CD4-positive, CD25-positive, alpha-beta regulatory T cell (primary cell): ENCODE measurements at regions not wholly inside any gene's neighbourhood (a gene's known extent, or its start where the extent isn't known, plus 50 kb on each side); places are given as distances from the start of the nearest gene placed in this dataset.

Experiments used
- ATAC-seq, 2 donors: fragments of 150-1000 bp; cut with Tn5 transposase; one replicate each; pipeline ENCODE4 v1.10.0; 2021; ENCODE audit warnings: low read depth in 2 of 2, moderate number of reproducible peaks in 2 of 2, moderate library complexity in 1 of 2
- DNase-seq, 3 donors: peaks; one replicate each; pipeline versions ENCODE4 v3.0.0 to v3.0.0-alpha.2; 2012 to 2022; ENCODE audit warnings: mixed read lengths in 1 of 3
- H3K27ac ChIP-seq: one replicate; pipeline ENCODE4 v1.7.0; 2013; ENCODE audit warnings: mild to moderate bottlenecking, low read length; ENCODE audit not compliant: insufficient read depth, poor library complexity, severe bottlenecking
- H3K27me3 ChIP-seq: one replicate; pipeline ENCODE4 v1.7.0; 2013; ENCODE audit warnings: low read length; ENCODE audit not compliant: control insufficient read depth, insufficient read depth
- H3K36me3 ChIP-seq: one replicate; pipeline ENCODE4 v1.7.0; 2013; ENCODE audit warnings: mild to moderate bottlenecking, low read length, moderate library complexity; ENCODE audit not compliant: control insufficient read depth, insufficient read depth
- H3K4me1 ChIP-seq: 2 replicates; pipeline ENCODE4 v1.7.0; 2013; ENCODE audit warnings: mild to moderate bottlenecking, low read length; ENCODE audit not compliant: insufficient read depth, control insufficient read depth, poor library complexity, severe bottlenecking
- H3K4me3 ChIP-seq: one replicate; pipeline ENCODE4 v1.7.0; 2013; ENCODE audit warnings: low read depth, mild to moderate bottlenecking, low read length, moderate library complexity
- H3K9me3 ChIP-seq, 2 experiments: 1 replicate in 1 of 2; 2 replicates in 1 of 2; pipeline ENCODE4 v1.7.0; 2013; ENCODE audit warnings: low read length in 2 of 2, mild to moderate bottlenecking in 1 of 2, moderate library complexity in 1 of 2; ENCODE audit not compliant: control insufficient read depth in 2 of 2
- H3K27ac Mint-ChIP-seq, 3 donors: one replicate each; pipeline ENCODE4 v1.8.0; 2020 to 2022; ENCODE audit warnings: mild to moderate bottlenecking in 3 of 3, mixed read lengths in 3 of 3, moderate library complexity in 2 of 3
- H3K27me3 Mint-ChIP-seq: one replicate; pipeline ENCODE4 v1.8.0; 2022; ENCODE audit warnings: mild to moderate bottlenecking, mixed read lengths
- H3K36me3 Mint-ChIP-seq: one replicate; pipeline ENCODE4 v1.8.0; 2020; ENCODE audit warnings: mixed read lengths
- H3K4me1 Mint-ChIP-seq, 4 donors: one replicate each; pipeline ENCODE4 v1.8.0; 2020 to 2022; ENCODE audit warnings: mixed read lengths in 4 of 4, mild to moderate bottlenecking in 1 of 4
- H3K4me3 Mint-ChIP-seq, 4 donors: one replicate each; pipeline ENCODE4 v1.8.0; 2020 to 2022; ENCODE audit warnings: mild to moderate bottlenecking in 4 of 4, mixed read lengths in 4 of 4, moderate library complexity in 3 of 4
- H3K9me3 Mint-ChIP-seq, 7 donors: one replicate each; pipeline ENCODE4 v1.8.0; 2020 to 2022; ENCODE audit warnings: mixed read lengths in 7 of 7, mild to moderate bottlenecking in 3 of 7, moderate library complexity in 2 of 7

- H3K4me3 ChIP-seq, result no peak overlapping the region
- Mint-ChIP-seq H3K4me1 (no peaks in the 10 kb centered on the region), H3K27me3 (no peaks in the 10 kb centered on the region), H3K9me3 (peaks cover 1 to 12% (median 6%) of the 10 kb centered on the region in 7 donors), H3K27ac (no peak overlapping the region), H3K36me3 (no peaks in the 10 kb centered on the region), H3K4me3 (no peak overlapping the region)
- H3K36me3 ChIP-seq, result no peaks in the 10 kb centered on the region
- no peaks in the 10 kb centered on the region for H3K9me3 ChIP-seq
- DNase-seq (no peak), ATAC-seq (no peak)
- no peaks in the 10 kb centered on the region for H3K4me1 ChIP-seq
- no peaks in the 10 kb centered on the region for H3K27me3 ChIP-seq
- no peak overlapping the region for H3K27ac ChIP-seq
These were observed 314.9 kb upstream of the SEMA3A start for GRCh38 chr7:84509522-84509921.

GRCh38 chr7:84508606-84509005 lies 314.0 kb upstream of the SEMA3A start:
- Mint-ChIP-seq H3K27me3 (no peaks in the 10 kb centered on the region), H3K4me1 (no peaks in the 10 kb centered on the region), H3K36me3 (no peaks in the 10 kb centered on the region)

GRCh38 chr7:84507529-84507928 lies 312.9 kb upstream of the SEMA3A start:
- no peaks in the 10 kb centered on the region for H3K36me3 Mint-ChIP-seq
- no peaks in the 10 kb centered on the region for H3K4me1 ChIP-seq
- peaks cover 1 to 13% (median 7%) of the 10 kb centered on the region in 7 donors for H3K9me3 Mint-ChIP-seq
- H3K27me3 Mint-ChIP-seq, result no peaks in the 10 kb centered on the region
- no peak overlapping the region for H3K27ac ChIP-seq
- no peaks in the 10 kb centered on the region for H3K4me1 Mint-ChIP-seq
- H3K9me3 ChIP-seq, result no peaks in the 10 kb centered on the region
- H3K4me3 ChIP-seq, result no peak overlapping the region
- H3K27me3 ChIP-seq, result no peaks in the 10 kb centered on the region
- no peak for ATAC-seq
- H3K27ac Mint-ChIP-seq, result no peak overlapping the region
- no peak for DNase-seq
- no peak overlapping the region for H3K4me3 Mint-ChIP-seq
- no peaks in the 10 kb centered on the region for H3K36me3 ChIP-seq

More at GRCh38 chr7:84508606-84509005, 314.0 kb upstream of the SEMA3A start:
- DNase-seq (no peak), ATAC-seq (no peak)
- H3K27me3 ChIP-seq, result no peaks in the 10 kb centered on the region
- H3K4me1 ChIP-seq, result no peaks in the 10 kb centered on the region
- no peak overlapping the region for H3K4me3 ChIP-seq
- H3K27ac ChIP-seq, result no peak overlapping the region
- no peak overlapping the region for H3K27ac Mint-ChIP-seq
- no peak overlapping the region for H3K4me3 Mint-ChIP-seq
- no peaks in the 10 kb centered on the region for H3K36me3 ChIP-seq
- H3K9me3 ChIP-seq, result no peaks in the 10 kb centered on the region
- peaks cover 1 to 13% (median 6%) of the 10 kb centered on the region in 7 donors for H3K9me3 Mint-ChIP-seq

- H3K36me3 Mint-ChIP-seq, result no peaks in the 10 kb centered on the region
- peaks cover 1 to 15% (median 7%) of the 10 kb centered on the region in 7 donors for H3K9me3 Mint-ChIP-seq
- DNase-seq, result no peak
- ATAC-seq, result no peak
- Histone ChIP-seq H3K36me3 (no peaks in the 10 kb centered on the region), H3K4me3 (no peak overlapping the region), H3K9me3 (no peaks in the 10 kb centered on the region), H3K27ac (no peak overlapping the region), H3K4me1 (no peaks in the 10 kb centered on the region), H3K27me3 (no peaks in the 10 kb centered on the region)
- H3K4me3 Mint-ChIP-seq, result no peak overlapping the region
- no peaks in the 10 kb centered on the region for H3K27me3 Mint-ChIP-seq
- no peaks in the 10 kb centered on the region for H3K4me1 Mint-ChIP-seq
- H3K27ac Mint-ChIP-seq, result no peak overlapping the region
These were observed 311.6 kb upstream of the SEMA3A start for GRCh38 chr7:84506151-84506550.

- no peak overlapping the region for H3K27ac Mint-ChIP-seq
- Histone ChIP-seq H3K9me3 (peaks cover 0 to 4% of the 10 kb centered on the region in 2 experiments), H3K4me3 (no peak overlapping the region), H3K27ac (no peak overlapping the region), H3K4me1 (no peaks in the 10 kb centered on the region), H3K36me3 (no peaks in the 10 kb centered on the region), H3K27me3 (no peaks in the 10 kb centered on the region)
- peaks cover 0 to 10% (median 6%) of the 10 kb centered on the region in 7 donors for H3K9me3 Mint-ChIP-seq
- H3K27me3 Mint-ChIP-seq, result no peaks in the 10 kb centered on the region
- no peaks in the 10 kb centered on the region for H3K4me1 Mint-ChIP-seq
- H3K36me3 Mint-ChIP-seq, result no peaks in the 10 kb centered on the region
- no peak overlapping the region for H3K4me3 Mint-ChIP-seq
- ATAC-seq (no peak), DNase-seq (no peak)
These were observed 307.6 kb upstream of the SEMA3A start for GRCh38 chr7:84502239-84502638.

GRCh38 chr7:84497873-84498272 lies 303.3 kb upstream of the SEMA3A start:
- H3K36me3 ChIP-seq, result no peaks in the 10 kb centered on the region
- no peaks in the 10 kb centered on the region for H3K27me3 ChIP-seq
- H3K4me1 ChIP-seq, result no peaks in the 10 kb centered on the region
- H3K9me3 Mint-ChIP-seq, result peaks cover 0 to 6% (median 3%) of the 10 kb centered on the region in 7 donors
- no peak for DNase-seq
- no peaks in the 10 kb centered on the region for H3K4me1 Mint-ChIP-seq
- no peak overlapping the region for H3K4me3 Mint-ChIP-seq
- no peaks in the 10 kb centered on the region for H3K36me3 Mint-ChIP-seq
- H3K27me3 Mint-ChIP-seq, result no peaks in the 10 kb centered on the region
- no peak overlapping the region for H3K27ac Mint-ChIP-seq
- peaks cover 0 to 4% of the 10 kb centered on the region in 2 experiments for H3K9me3 ChIP-seq
- H3K4me3 ChIP-seq, result no peak overlapping the region
- H3K27ac ChIP-seq, result no peak overlapping the region
- no peak for ATAC-seq

GRCh38 chr7:84495128-84495527 lies 300.5 kb upstream of the SEMA3A start:
- H3K27me3 Mint-ChIP-seq, result no peaks in the 10 kb centered on the region
- peaks cover 0 to 6% (median 2%) of the 10 kb centered on the region in 7 donors for H3K9me3 Mint-ChIP-seq
- no peak overlapping the region for H3K4me3 Mint-ChIP-seq
- no peaks in the 10 kb centered on the region for H3K4me1 ChIP-seq
- DNase-seq, result no peak
- H3K36me3 ChIP-seq, result no peaks in the 10 kb centered on the region
- no peaks in the 10 kb centered on the region for H3K27me3 ChIP-seq
- H3K27ac ChIP-seq, result no peak overlapping the region
- no peaks in the 10 kb centered on the region for H3K4me1 Mint-ChIP-seq
- ATAC-seq, result no peak
- peaks cover 0 to 4% of the 10 kb centered on the region in 2 experiments for H3K9me3 ChIP-seq
- no peak overlapping the region for H3K4me3 ChIP-seq
- no peaks in the 10 kb centered on the region for H3K36me3 Mint-ChIP-seq
- H3K27ac Mint-ChIP-seq, result no peak overlapping the region

GRCh38 chr7:84492098-84493034 lies 297.8 kb upstream of the SEMA3A start:
- Histone ChIP-seq H3K4me1 (no peaks in the 10 kb centered on the region), H3K27me3 (no peaks in the 10 kb centered on the region), H3K9me3 (peaks cover 0 to 2% of the 10 kb centered on the region in 2 experiments), H3K36me3 (no peaks in the 10 kb centered on the region), H3K27ac (no peak overlapping the region), H3K4me3 (no peak overlapping the region)
- Mint-ChIP-seq H3K4me3 (no peak overlapping the region), H3K27ac (no peak overlapping the region), H3K36me3 (no peaks in the 10 kb centered on the region), H3K9me3 (peaks cover 0 to 9% (median 2%) of the 10 kb centered on the region in 7 donors), H3K4me1 (no peaks in the 10 kb centered on the region), H3K27me3 (no peaks in the 10 kb centered on the region)
- no peak for DNase-seq
- ATAC-seq, result no peak
